ENCODE measurements at regions not wholly inside any gene's neighbourhood (a gene's known extent, or its start where the extent isn't known, plus 50 kb on each side); places are given as distances from the start of the nearest gene placed in this dataset.
"Not testable (repeated sequence)": the region's sequence is repeated elsewhere in the genome, so short reads cannot be mapped to it uniquely, and the experiment has no call there.

DNA sequence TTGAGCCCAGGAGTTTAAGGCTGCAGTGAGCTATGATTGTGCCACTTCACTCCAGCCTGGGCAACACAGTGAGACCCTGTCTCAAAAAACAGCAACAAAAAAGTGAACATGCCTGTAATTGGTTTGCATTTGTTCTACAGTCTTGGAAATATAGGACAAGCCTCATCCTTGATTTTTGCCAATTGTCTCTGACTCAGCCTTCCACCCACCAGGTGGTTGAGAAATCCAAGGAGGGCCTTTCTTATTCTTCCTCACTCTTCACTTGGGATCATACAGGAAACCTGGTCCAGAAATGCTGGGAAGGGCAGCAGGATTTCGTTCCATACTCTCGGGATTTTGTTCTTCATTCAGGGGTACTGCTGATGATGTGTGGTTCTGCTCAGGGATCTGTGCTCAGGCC is 94.6 kb downstream of the CDC42EP3 start:
- no peak for TF ChIP-seq POLR2A (IDR thresholded peaks at IDR 0.05; ENCODE audit: low read depth, low read length)
- FAIRE-seq (no peak), DNase-seq (ENCODE audit: insufficient read length) (no peak)

DNA sequence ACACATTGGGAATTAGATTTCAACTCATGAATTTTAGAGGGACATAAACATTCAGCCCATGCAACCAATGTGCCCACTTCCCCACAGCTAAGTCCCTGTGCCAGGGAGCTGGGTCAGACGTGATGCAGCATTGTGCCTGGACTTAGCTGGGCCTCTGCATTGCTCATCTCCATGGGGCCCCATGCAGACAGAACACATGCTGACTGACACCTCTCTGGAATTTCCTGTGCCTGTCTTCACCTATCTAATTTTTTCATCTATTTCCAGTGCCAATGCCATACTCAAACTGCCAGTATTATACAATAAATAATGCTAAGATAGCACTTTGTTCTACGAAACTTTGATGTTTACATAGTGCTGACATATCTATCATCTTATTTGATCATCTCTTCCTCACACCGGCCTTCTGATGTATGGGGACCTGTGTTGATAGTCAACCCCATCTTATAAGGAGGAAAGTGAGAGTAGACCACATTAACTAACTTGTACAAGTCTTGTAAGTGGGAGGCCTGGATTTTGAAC is 92.2 kb downstream of the CDC42EP3 start:
- FAIRE-seq (no peak), DNase-seq (ENCODE audit: insufficient read length) (no peak)
- TF ChIP-seq POLR2AphosphoS5 (IDR thresholded peaks at IDR 0.05; ENCODE audit: low read depth, low read length) (no peak), TAF1 (IDR thresholded peaks at IDR 0.05; ENCODE audit: borderline replicate concordance, low read depth, low read length) (no peak), POLR2A (IDR thresholded peaks at IDR 0.05; ENCODE audit: low read depth, low read length) (no peak)

DNA sequence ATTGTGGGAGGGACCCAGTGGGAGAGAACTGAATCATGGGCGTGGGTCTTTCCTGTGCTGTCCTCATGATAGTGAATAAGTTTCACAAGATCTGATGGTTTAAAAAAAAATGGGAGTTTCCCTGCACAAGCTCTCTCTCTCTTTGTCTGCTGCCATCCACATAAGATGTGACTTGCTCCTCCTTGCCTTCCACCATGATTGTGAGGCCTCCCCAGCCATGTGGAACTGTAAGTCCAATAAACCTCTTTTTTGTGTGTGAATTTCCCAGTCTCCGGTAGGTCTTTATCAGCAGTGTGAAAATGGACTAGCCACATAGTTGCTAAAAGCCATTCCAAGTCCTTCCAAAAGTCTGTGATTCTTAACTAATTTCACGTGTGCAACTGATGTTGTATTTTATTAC is 91.5 kb downstream of the CDC42EP3 start:
- not testable (repeated sequence) for DNase-seq (ENCODE audit: insufficient read length); FAIRE-seq

DNA sequence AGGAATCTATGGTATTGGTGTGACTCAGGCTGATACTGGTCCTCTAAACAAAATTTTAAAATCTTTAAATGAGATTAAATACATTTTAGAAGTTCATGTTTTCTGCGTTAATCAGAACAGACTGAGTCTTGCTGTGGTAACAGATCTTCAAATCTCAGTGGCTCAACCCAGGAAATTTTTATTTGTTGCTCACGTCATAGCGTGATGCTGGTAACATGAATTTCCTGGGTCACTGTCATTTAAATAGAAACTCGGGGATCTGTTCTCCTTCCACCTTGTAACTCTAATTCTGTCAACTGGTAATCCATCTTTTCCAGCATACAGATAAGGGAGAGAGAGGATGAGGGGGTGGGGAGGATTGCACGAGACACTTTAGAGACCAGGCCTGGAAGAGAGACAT is 90.0 kb downstream of the CDC42EP3 start:
- DNase-seq (ENCODE audit: insufficient read length) = no peak
- FAIRE-seq = no peak
- TF ChIP-seq POLR2AphosphoS5 (IDR thresholded peaks at IDR 0.05; ENCODE audit: low read depth, low read length) (no peak), TAF1 (IDR thresholded peaks at IDR 0.05; ENCODE audit: borderline replicate concordance, low read depth, low read length) (no peak), POLR2A (IDR thresholded peaks at IDR 0.05; ENCODE audit: low read depth, low read length) (no peak)

DNA sequence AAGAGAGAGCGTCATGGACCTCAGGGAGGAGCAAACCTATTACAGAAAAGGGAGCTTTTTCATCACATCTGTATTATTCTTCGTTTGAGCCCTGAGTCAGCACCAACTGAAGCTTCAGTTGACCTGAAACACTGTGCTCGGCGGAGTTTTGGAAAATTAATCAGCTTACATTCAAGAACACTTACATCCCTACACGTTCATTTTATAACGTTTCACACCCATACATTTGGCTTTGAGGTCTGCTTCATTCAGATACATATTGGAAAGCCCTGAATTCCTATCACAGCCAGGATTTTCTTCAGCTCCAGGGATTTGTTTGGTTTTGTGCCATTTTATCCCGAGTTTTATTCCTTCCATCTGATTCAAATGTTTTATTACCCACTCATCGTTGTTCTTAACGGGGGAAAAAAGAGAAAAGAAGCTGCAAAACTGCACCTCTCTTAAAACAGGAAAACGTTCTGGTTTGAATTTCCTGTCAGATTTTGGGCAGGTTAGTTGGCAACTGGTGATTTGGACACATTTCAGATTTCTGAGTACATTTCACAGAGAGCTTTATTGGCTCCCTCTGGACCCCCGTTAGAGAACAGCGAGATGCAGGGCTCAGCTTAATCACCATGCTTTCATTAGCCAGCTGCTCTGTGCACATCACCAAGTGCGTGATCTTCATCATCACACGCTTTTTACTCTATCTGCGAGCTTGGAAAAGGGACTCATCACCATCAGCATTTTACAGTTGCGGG is 88.8 kb downstream of the CDC42EP3 start:
- TF ChIP-seq POLR2A (IDR thresholded peaks at IDR 0.05; ENCODE audit: low read depth, low read length) (no peak), TAF1 (IDR thresholded peaks at IDR 0.05; ENCODE audit: borderline replicate concordance, low read depth, low read length) (no peak)
- DNase-seq (ENCODE audit: insufficient read length) (no peak), FAIRE-seq (no peak)

DNA sequence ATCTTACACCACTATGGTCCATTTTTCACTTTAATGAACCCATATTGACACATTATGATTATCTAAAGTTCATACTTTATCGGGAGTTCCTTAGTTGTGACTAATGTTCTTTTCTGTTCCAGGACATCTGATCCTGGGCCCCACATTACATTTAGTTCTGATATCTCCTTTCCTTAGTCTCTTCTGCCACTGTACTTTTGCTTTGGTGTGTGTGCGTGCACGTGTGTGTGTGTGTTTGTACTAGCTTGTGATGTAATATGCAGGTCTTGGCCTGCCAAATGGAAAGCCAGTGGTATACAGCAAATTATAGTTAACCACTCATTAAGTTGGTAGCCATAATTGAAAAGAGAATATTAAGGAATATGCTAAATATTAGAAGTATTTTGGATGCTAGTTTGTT is 88.0 kb downstream of the CDC42EP3 start:
- DNase-seq (ENCODE audit: insufficient read length) = no peak
- TF ChIP-seq POLR2A (IDR thresholded peaks at IDR 0.05; ENCODE audit: low read depth, low read length) = no peak
- no peak for TF ChIP-seq POLR2AphosphoS5 (IDR thresholded peaks at IDR 0.05; ENCODE audit: low read depth, low read length)
- TF ChIP-seq TAF1 (IDR thresholded peaks at IDR 0.05; ENCODE audit: borderline replicate concordance, low read depth, low read length) = no peak
- FAIRE-seq = no peak

DNA sequence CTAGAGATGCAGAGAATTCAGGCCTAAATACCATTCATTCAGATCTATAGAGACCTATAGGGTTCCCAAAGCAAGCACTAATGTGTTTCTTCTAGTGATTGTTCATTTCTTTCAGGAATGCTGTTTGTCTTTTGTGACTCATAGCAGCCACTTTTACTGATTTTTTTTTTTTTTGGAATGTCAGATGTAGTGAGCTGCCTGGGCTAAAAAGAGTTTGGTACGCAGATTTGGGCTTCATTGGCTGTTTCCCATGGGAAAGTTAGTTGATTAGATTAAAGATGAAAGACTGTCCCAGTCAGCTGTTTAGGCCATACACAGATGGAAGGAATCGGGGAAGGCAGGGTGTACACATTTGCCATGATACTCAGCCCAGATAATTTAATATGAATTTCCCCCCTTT is 87.6 kb downstream of the CDC42EP3 start:
- TF ChIP-seq POLR2AphosphoS5 (IDR thresholded peaks at IDR 0.05; ENCODE audit: low read depth, low read length) (no peak), POLR2A (IDR thresholded peaks at IDR 0.05; ENCODE audit: low read depth, low read length) (no peak), TAF1 (IDR thresholded peaks at IDR 0.05; ENCODE audit: borderline replicate concordance, low read depth, low read length) (no peak)
- DNase-seq (ENCODE audit: insufficient read length) (no peak), FAIRE-seq (no peak)

DNA sequence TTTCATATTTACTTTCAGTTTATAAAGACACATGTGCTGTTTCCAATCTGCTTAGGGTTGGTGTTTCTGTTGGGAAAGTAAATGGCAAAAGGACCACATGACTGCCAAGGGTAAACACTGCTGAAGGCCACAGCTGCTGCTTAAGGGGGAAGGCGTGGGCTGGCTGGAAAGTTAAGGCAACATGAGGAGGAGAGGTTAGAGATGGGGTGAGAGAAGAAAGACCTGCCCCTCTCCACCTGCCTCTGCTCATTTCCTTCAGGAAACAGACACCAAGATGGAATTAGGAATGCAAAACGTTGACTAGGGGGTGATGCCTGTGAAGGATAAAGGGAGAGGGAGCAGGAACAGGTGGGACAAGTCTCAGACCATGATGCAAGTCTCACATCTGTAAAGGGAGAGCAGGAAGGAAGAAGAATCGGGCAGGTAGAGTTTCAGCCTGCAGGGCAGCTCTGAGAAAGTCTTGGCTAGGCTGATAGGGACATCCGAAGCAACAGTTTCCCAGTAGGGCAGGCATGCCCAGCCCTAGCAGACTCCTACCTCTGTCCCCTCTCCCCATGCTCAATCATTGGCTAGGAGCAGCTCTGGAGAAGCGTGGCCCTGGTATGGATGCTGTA is 86.0 kb downstream of the CDC42EP3 start:
- FAIRE-seq = peak; percentile 65
- TF ChIP-seq TAF1 (IDR thresholded peaks at IDR 0.05; ENCODE audit: borderline replicate concordance, low read depth, low read length) (no peak), POLR2A (IDR thresholded peaks at IDR 0.05; ENCODE audit: low read depth, low read length) (peak; percentile 41; the same call in 1 of the 2 replicates), POLR2AphosphoS5 (IDR thresholded peaks at IDR 0.05; ENCODE audit: low read depth, low read length) (no peak; the same call in 1 of the 2 replicates)
- DNase-seq (ENCODE audit: insufficient read length) = no peak

DNA sequence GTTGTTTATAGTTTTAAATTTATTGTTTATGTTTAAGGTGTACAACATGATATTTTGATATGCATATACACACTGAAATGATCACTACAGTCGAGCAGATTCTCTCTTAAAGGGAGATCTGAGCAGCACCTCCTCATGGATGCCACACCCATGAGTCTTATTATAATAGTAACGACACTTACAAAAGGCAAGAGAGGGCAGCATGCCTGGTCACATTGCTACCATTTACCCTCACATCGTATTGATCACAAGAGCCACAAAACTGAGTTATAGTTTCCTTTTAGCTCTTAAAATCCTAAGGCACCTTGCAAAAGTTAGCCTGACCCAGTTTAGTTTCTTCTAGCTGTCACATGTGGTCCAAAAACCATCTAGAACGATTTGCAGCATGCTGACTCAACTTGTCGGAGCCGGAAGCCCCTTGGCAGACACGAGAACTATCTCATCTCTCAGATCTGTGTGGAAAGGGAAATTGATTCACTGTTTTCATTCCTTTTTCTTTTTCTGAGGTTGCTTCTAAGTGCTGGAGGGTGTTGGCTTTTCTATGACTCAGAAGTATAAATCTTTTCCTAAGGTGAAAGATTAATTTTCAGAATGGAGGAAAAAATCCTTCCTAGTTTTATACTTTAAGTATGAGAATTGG is 85.3 kb downstream of the CDC42EP3 start:
- TF ChIP-seq POLR2A (IDR thresholded peaks at IDR 0.05; ENCODE audit: low read depth, low read length) (no peak), TAF1 (IDR thresholded peaks at IDR 0.05; ENCODE audit: borderline replicate concordance, low read depth, low read length) (no peak), POLR2AphosphoS5 (IDR thresholded peaks at IDR 0.05; ENCODE audit: low read depth, low read length) (no peak)
- DNase-seq (ENCODE audit: insufficient read length) (no peak), FAIRE-seq (no peak)

DNA sequence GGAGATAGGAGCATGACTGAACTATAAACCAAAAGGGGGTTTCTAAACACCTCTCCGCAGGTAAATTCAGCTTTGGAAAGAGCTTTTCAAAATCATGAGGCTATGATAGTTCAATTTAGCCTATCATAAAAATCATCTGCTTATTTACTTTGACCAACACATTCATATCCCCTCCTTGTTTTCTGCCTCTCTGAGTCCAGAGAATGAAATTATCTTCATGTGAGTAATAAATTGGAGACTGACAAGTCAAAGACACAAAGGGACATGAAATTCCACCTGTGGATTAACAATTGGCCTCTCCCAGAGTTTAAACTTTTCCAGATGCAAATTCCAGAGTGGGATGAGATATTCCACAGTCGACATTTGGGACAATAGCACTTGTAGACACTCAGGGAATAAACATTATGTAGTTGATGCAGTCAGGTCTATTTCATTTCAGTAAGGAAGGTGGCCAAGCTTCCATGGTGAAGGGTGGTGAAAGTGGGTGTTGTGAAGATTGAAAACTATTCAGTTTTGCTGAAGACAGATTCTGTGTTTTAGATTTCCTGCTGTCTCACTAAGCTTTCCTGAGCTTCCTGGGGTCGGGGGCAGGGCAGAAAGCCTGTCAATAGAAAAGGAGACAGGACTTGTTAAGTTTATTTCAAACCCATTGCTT is 84.7 kb downstream of the CDC42EP3 start:
- DNase-seq (ENCODE audit: insufficient read length) (no peak), FAIRE-seq (no peak)
- TF ChIP-seq TAF1 (IDR thresholded peaks at IDR 0.05; ENCODE audit: borderline replicate concordance, low read depth, low read length) (no peak), POLR2AphosphoS5 (IDR thresholded peaks at IDR 0.05; ENCODE audit: low read depth, low read length) (no peak), POLR2A (IDR thresholded peaks at IDR 0.05; ENCODE audit: low read depth, low read length) (no peak)

DNA sequence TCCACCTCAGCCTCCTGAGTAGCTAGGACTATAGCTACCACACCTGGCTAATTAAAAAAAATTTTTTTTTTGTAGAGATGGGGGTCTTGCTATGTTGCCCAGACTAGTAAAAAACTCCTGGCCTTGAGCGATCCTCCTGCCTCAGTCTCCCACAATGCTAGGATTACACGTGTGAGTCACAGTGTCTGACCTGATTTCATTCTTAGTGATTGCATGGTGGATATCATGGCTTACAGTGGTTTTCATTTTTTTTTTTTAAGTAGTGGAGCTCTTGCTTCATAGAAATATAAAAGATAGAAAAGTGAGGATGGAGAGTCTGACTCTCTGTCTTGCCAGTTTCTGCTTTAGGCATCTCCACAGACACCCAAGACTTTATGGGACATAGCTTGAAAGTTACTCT is 83.6 kb downstream of the CDC42EP3 start:
- no peak for FAIRE-seq

More for the DNA sequence above, 83.6 kb downstream of the CDC42EP3 start:
- TF ChIP-seq POLR2A (IDR thresholded peaks at IDR 0.05; ENCODE audit: low read depth, low read length) (no peak), TAF1 (IDR thresholded peaks at IDR 0.05; ENCODE audit: borderline replicate concordance, low read depth, low read length) (no peak), POLR2AphosphoS5 (IDR thresholded peaks at IDR 0.05; ENCODE audit: low read depth, low read length) (no peak)
- no peak for DNase-seq (ENCODE audit: insufficient read length)
